ENCODE measurements at regions not wholly inside any gene's neighbourhood (a gene's known extent, or its start where the extent isn't known, plus 50 kb on each side); places are given as distances from the start of the nearest gene placed in this dataset.

GRCh38 chr2:122395687-122396086, 640.2 kb downstream of the TSN start:
- Histone ChIP-seq H3K4me1 (no peaks in the 10 kb centered on the region), H3K36me3 (replicated peaks) (no peaks in the 10 kb centered on the region), H3K4me3 (no peak overlapping the region), H3K27me3 (ENCODE audit: low read depth) (no peaks in the 10 kb centered on the region), H3K9me3 (no peaks in the 10 kb centered on the region)
- no peak for DNase-seq (ENCODE audit: low spot score in 2 of 2)
- in situ Hi-C loops (cut with MboI; ENCODE audit: low sequenced_read_pairs), result no loop called here

DNA sequence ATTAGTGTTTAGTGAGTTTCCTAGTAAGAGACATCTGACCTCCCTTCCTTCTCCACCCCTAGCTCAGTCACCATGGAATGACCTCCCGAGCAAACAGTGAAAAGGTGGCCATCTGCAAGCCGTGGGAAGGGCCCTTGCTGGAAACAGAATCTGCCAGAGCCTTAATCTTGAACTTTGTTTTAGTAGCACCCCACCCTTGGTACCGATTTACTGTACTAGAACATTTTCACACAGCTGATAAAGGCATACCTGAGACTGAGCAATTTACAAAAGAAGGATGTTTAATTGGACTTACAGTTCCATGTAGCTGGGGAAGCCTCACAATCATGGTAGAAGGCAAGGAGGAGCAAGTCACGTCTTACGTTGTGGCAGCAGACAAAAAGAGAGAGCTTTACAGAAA, 655.8 kb downstream of the TSN start:
- Histone ChIP-seq H3K27me3 (ENCODE audit: low read depth) (no peaks in the 10 kb centered on the region), H3K9me3 (no peaks in the 10 kb centered on the region; the same call in 1 of the 2 replicates), H3K4me3 (no peak overlapping the region), H3K36me3 (replicated peaks) (no peaks in the 10 kb centered on the region), H3K4me1 (no peaks in the 10 kb centered on the region)
- no peak for DNase-seq (ENCODE audit: low spot score in 2 of 2)
- in situ Hi-C loops (cut with MboI; ENCODE audit: low sequenced_read_pairs), result no loop called here

DNA sequence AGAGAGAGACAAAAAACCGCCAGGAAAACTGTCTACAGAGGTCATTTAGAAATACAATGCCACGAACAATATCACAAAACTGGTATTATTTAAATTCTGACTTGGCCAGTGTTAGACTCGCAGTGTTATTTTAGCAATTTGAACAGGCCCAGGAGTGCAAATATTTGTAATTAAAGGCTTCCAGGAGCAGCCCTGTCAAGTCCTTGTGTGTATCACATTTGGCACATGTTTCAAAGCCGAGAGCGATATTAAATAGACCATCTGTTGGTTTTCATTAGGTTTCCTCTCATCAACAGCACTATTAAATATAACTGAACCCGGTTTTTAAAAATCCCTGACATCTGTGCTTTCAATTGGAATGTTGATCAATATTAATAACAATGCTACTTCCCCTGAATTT, 656.9 kb downstream of the TSN start:
- H3K4me3 ChIP-seq, result no peak overlapping the region
- no peaks in the 10 kb centered on the region for H3K9me3 ChIP-seq
- in situ Hi-C loops (cut with MboI; ENCODE audit: low sequenced_read_pairs), result no loop called here
- no peak for DNase-seq (ENCODE audit: low spot score in 2 of 2)
- no peaks in the 10 kb centered on the region for H3K27me3 ChIP-seq (ENCODE audit: low read depth)
- no peaks in the 10 kb centered on the region for H3K4me1 ChIP-seq
- no peaks in the 10 kb centered on the region for H3K36me3 ChIP-seq (replicated peaks)

- DNase-seq (ENCODE audit: low spot score in 2 of 2), result no peak
- no peaks in the 10 kb centered on the region for H3K27me3 ChIP-seq (ENCODE audit: low read depth)
- no peaks in the 10 kb centered on the region for H3K4me1 ChIP-seq
- H3K4me3 ChIP-seq, result no peak overlapping the region
- H3K9me3 ChIP-seq, result no peaks in the 10 kb centered on the region
- in situ Hi-C loops (cut with MboI; ENCODE audit: low sequenced_read_pairs), result no loop called here
- H3K36me3 ChIP-seq (replicated peaks), result no peaks in the 10 kb centered on the region
Measured at GRCh38 chr2:122414902-122415301, 659.5 kb downstream of the TSN start.

GRCh38 chr2:122417114-122417513, 661.7 kb downstream of the TSN start:
- Histone ChIP-seq H3K4me3 (no peak overlapping the region), H3K36me3 (replicated peaks) (no peaks in the 10 kb centered on the region), H3K4me1 (no peaks in the 10 kb centered on the region), H3K9me3 (no peaks in the 10 kb centered on the region), H3K27me3 (ENCODE audit: low read depth) (no peaks in the 10 kb centered on the region)
- no peak for DNase-seq (ENCODE audit: low spot score in 2 of 2)
- in situ Hi-C loops (cut with MboI; ENCODE audit: low sequenced_read_pairs), result no loop called here

DNA sequence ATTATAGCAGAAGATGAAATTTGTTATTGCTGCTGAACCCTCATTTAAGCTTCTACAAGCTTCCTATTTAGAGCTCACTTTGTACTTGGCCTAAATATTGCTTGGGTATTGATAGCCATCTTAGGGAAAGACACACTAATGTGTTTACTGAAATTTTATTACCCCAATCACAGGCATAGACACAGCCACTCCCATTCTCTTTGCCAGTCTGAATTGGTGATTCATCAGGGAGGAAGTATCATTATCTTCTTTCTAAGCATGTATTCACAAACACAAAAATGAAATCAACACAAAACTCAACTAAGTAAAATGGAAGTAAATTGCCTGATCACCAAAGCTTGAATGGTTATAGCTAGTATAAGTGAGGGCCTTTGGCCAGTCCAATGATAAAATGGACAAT, 666.3 kb downstream of the TSN start:
- no peaks in the 10 kb centered on the region for H3K36me3 ChIP-seq (replicated peaks)
- H3K9me3 ChIP-seq, result no peaks in the 10 kb centered on the region
- H3K4me1 ChIP-seq, result no peaks in the 10 kb centered on the region
- DNase-seq (ENCODE audit: low spot score in 2 of 2), result no peak
- in situ Hi-C loops (cut with MboI; ENCODE audit: low sequenced_read_pairs), result no loop called here
- H3K27me3 ChIP-seq (ENCODE audit: low read depth), result no peaks in the 10 kb centered on the region
- H3K4me3 ChIP-seq, result no peak overlapping the region

GRCh38 chr2:122422384-122422991, 667.0 kb downstream of the TSN start:
- DNase-seq (ENCODE audit: low spot score in 2 of 2), result no peak
- Histone ChIP-seq H3K9me3 (no peaks in the 10 kb centered on the region), H3K4me3 (no peak overlapping the region), H3K36me3 (replicated peaks) (no peaks in the 10 kb centered on the region), H3K27me3 (ENCODE audit: low read depth) (no peaks in the 10 kb centered on the region), H3K4me1 (no peaks in the 10 kb centered on the region)
- in situ Hi-C loops (cut with MboI; ENCODE audit: low sequenced_read_pairs), result no loop called here

GRCh38 chr2:122423934-122424333, 668.5 kb downstream of the TSN start:
- in situ Hi-C loops (cut with MboI; ENCODE audit: low sequenced_read_pairs), result no loop called here
- Histone ChIP-seq H3K9me3 (no peaks in the 10 kb centered on the region), H3K27me3 (ENCODE audit: low read depth) (no peaks in the 10 kb centered on the region), H3K4me3 (no peak overlapping the region), H3K4me1 (no peaks in the 10 kb centered on the region), H3K36me3 (replicated peaks) (no peaks in the 10 kb centered on the region)
- DNase-seq (ENCODE audit: low spot score in 2 of 2), result no peak

GRCh38 chr2:122433123-122433754, 677.8 kb downstream of the TSN start:
- H3K4me3 ChIP-seq, result no peak overlapping the region
- H3K36me3 ChIP-seq (replicated peaks), result no peaks in the 10 kb centered on the region
- no peaks in the 10 kb centered on the region for H3K27me3 ChIP-seq (ENCODE audit: low read depth)
- DNase-seq (ENCODE audit: low spot score in 2 of 2), result no peak
- H3K4me1 ChIP-seq, result no peaks in the 10 kb centered on the region
- in situ Hi-C loops (cut with MboI; ENCODE audit: low sequenced_read_pairs), result no loop called here
- H3K9me3 ChIP-seq, result no peaks in the 10 kb centered on the region

DNA sequence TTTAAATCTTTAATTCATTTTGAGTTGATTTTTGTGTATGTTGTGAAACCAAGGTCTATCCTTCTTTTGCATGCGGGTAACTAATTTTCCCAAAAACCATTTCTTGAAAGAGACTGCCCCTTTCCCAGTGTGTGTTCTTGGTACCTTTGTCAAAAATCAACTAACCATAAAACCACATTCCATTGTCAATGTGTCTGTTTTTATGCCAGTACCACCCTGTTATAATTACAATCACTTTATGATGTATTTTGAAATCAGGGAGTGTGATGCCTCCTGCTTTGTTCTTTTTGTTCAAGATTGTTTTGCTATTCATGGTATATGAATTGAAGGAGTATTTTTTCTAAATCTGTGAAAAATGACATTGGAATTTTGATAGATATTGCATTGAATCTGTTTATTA, 689.6 kb downstream of the TSN start:
- H3K36me3 ChIP-seq (replicated peaks), result no peaks in the 10 kb centered on the region
- in situ Hi-C loops (cut with MboI; ENCODE audit: low sequenced_read_pairs), result no loop called here
- no peaks in the 10 kb centered on the region for H3K9me3 ChIP-seq
- H3K4me1 ChIP-seq, result no peaks in the 10 kb centered on the region
- H3K27me3 ChIP-seq (ENCODE audit: low read depth), result no peaks in the 10 kb centered on the region
- H3K4me3 ChIP-seq, result no peak overlapping the region
- DNase-seq (ENCODE audit: low spot score in 2 of 2), result peak in 1 of 2 experiments; percentile 8

- Histone ChIP-seq H3K4me1 (no peaks in the 10 kb centered on the region), H3K4me3 (no peak overlapping the region), H3K36me3 (replicated peaks) (no peaks in the 10 kb centered on the region), H3K27me3 (ENCODE audit: low read depth) (no peaks in the 10 kb centered on the region), H3K9me3 (no peaks in the 10 kb centered on the region)
- DNase-seq (ENCODE audit: low spot score in 2 of 2), result no peak
- in situ Hi-C loops (cut with MboI; ENCODE audit: low sequenced_read_pairs), result no loop called here
Measured at GRCh38 chr2:122446761-122447160, 691.3 kb downstream of the TSN start.

DNA sequence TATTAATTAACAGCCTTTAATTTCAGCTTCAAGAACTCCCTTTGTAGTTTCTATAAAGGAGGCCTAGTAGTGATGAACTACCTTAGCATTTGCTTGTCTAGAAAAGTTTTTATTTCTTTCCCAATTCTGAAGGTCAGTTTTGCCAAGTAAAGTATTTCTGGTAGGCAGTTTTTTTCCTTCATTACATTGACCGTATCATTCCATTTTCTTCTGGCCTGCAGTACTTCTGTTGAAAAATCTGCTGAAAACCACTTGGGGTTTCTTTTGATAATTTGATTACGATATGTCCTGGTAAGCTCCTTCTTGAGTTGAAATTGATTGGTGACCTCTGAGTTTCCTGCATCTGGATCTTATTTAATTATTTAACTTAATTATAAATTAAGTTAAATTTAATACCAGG, 691.8 kb downstream of the TSN start:
- H3K9me3 ChIP-seq, result no peaks in the 10 kb centered on the region
- H3K27me3 ChIP-seq (ENCODE audit: low read depth), result no peaks in the 10 kb centered on the region
- H3K4me3 ChIP-seq, result no peak overlapping the region
- H3K36me3 ChIP-seq (replicated peaks), result no peaks in the 10 kb centered on the region
- no peaks in the 10 kb centered on the region for H3K4me1 ChIP-seq
- in situ Hi-C loops (cut with MboI; ENCODE audit: low sequenced_read_pairs), result no loop called here
- DNase-seq (ENCODE audit: low spot score in 2 of 2), result no peak

DNA sequence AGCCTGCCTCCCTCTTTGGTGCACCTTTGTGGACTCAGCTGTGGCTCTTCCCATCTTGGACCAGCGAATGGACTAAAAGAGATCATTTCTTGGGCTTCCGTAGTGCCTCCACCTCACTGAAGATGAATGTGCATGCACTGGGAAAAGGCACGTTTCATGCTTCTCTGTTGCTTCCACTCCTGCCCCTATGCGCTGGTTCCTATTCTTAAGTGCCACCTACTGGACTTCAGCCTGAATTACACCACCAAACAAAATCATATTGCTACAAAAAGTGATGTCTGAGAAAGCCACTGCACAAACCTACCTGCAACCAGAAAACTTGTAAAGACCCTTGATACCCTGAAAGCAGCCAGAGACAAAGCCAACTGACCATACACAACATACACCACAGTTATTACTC, 695.6 kb downstream of the TSN start:
- H3K4me1 ChIP-seq, result no peaks in the 10 kb centered on the region
- H3K36me3 ChIP-seq (replicated peaks), result no peaks in the 10 kb centered on the region
- in situ Hi-C loops (cut with MboI; ENCODE audit: low sequenced_read_pairs), result loop anchor here (10.0 kb wide), 1 partner anchor 476 kb away; no protein-coding TSS in a partner anchor
- H3K9me3 ChIP-seq, result no peaks in the 10 kb centered on the region
- H3K27me3 ChIP-seq (ENCODE audit: low read depth), result no peaks in the 10 kb centered on the region
- DNase-seq (ENCODE audit: low spot score in 2 of 2), result peak; percentile 9 to 41
- no peak overlapping the region for H3K4me3 ChIP-seq

GRCh38 chr2:122451697-122452096, 696.2 kb downstream of the TSN start:
- Histone ChIP-seq H3K9me3 (no peaks in the 10 kb centered on the region), H3K27me3 (ENCODE audit: low read depth) (no peaks in the 10 kb centered on the region), H3K4me3 (no peak overlapping the region), H3K36me3 (replicated peaks) (no peaks in the 10 kb centered on the region), H3K4me1 (no peaks in the 10 kb centered on the region)
- no peak for DNase-seq (ENCODE audit: low spot score in 2 of 2)
- in situ Hi-C loops (cut with MboI; ENCODE audit: low sequenced_read_pairs), result loop anchor here (10.0 kb wide), 1 partner anchor 477 kb away; no protein-coding TSS in a partner anchor

DNA sequence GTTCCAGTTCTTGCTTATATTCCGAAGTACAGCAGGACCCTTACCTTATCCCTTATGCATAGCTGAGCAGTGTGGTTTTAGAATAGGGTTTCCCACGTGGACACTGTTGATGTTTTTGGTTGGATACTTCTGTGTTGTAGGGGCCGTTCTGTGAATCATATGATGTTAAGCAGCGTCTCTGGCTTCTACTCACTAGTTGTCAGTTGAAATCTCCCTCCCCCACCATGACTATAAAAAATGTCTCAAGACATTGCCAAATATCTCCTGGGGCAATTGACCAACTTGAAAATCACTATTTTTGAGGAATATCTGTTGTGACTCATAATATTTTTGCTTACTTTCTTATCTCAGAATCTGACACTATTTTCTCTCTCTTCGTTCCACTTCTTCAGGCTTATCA, 713.7 kb downstream of the TSN start:
- in situ Hi-C loops (cut with MboI; ENCODE audit: low sequenced_read_pairs), result no loop called here
- no peak for DNase-seq (ENCODE audit: low spot score in 2 of 2)

More for the DNA sequence above, 713.7 kb downstream of the TSN start:
- Histone ChIP-seq H3K4me3 (no peak overlapping the region), H3K36me3 (replicated peaks) (no peaks in the 10 kb centered on the region), H3K9me3 (no peaks in the 10 kb centered on the region), H3K27me3 (ENCODE audit: low read depth) (no peaks in the 10 kb centered on the region), H3K4me1 (peaks cover 4% of the 10 kb centered on the region; the same call in 1 of the 2 replicates)

Measured in HAP-1 (cell line).